ENCODE measurements at regions not wholly inside any gene's neighbourhood (a gene's known extent, or its start where the extent isn't known, plus 50 kb on each side); places are given as distances from the start of the nearest gene placed in this dataset.

GRCh38 chr14:36439766-36440165 lies 80.3 kb downstream of the NKX2-1 start:
- no peak for FAIRE-seq
- CTCF ChIA-PET, result no interaction called here
- Histone ChIP-seq H3K9ac (replicated peaks; ENCODE audit: extremely low read depth, insufficient read depth, low read length) (no peak overlapping the region), H3K27me3 (ENCODE audit: control insufficient read depth in 2 of 2, insufficient read depth in 2 of 2, low read length in 2 of 2) (peaks cover 0 to 3% of the 10 kb centered on the region in 2 experiments), H3K9me3 (replicated peaks; ENCODE audit: control insufficient read depth, insufficient read depth, low read length) (no peaks in the 10 kb centered on the region), H3K4me1 (ENCODE audit: control insufficient read depth, extremely low read depth, insufficient read depth, low read length) (no peaks in the 10 kb centered on the region), H3K27ac (ENCODE audit: insufficient read depth, low read depth, low read length) (no peak overlapping the region), H3K4me3 (replicated peaks in 1 of 3; ENCODE audit: insufficient read depth in 1 of 3, low read depth in 1 of 3, low read length in 3 of 3) (no peak overlapping the region), H3K4me2 (ENCODE audit: insufficient read depth, low read length) (no peak overlapping the region), H3K9me1 (replicated peaks; ENCODE audit: control insufficient read depth, extremely low read depth, insufficient read depth, low read length) (no peaks in the 10 kb centered on the region), H2AFZ (ENCODE audit: low read depth, low read length) (no peak overlapping the region), H4K20me1 (replicated peaks; ENCODE audit: control insufficient read depth, extremely low read depth, insufficient read depth, low read length) (no peaks in the 10 kb centered on the region), H3K79me2 (ENCODE audit: control insufficient read depth, insufficient read depth, low read length) (no peaks in the 10 kb centered on the region), H3K36me3 (ENCODE audit: control insufficient read depth in 2 of 2, extremely low read depth in 1 of 2, insufficient read depth in 2 of 2, low read length in 2 of 2) (no peaks in the 10 kb centered on the region)
- no peak for DNase-seq (ENCODE audit: low read depth, low spot score)
- no TSS peak for BruUV-seq (replicated peaks)
- TF ChIP-seq CTCF (IDR thresholded peaks at IDR 0.05; ENCODE audit: extremely low read depth in 1 of 2, insufficient read depth in 1 of 2, low read depth in 1 of 2, low read length in 2 of 2), result no peak
- POLR2A ChIA-PET, result no interaction called here
- dilution Hi-C loops (cut with MboI; ENCODE audit: extremely low pct_ligation_motif_present, low sequenced_read_pairs) (no loop called here), intact Hi-C loops (cut with micrococcal nuclease) (no loop called here)

GRCh38 chr14:36438883-36439282 lies 81.1 kb downstream of the NKX2-1 start:
- no peaks in the 10 kb centered on the region for H4K20me1 ChIP-seq (replicated peaks; ENCODE audit: control insufficient read depth, extremely low read depth, insufficient read depth, low read length)
- no peaks in the 10 kb centered on the region for H3K79me2 ChIP-seq (ENCODE audit: control insufficient read depth, insufficient read depth, low read length)
- POLR2A ChIA-PET, result no interaction called here
- no TSS peak for BruUV-seq (replicated peaks)
- H3K9me3 ChIP-seq (replicated peaks; ENCODE audit: control insufficient read depth, insufficient read depth, low read length), result no peaks in the 10 kb centered on the region
- no peak overlapping the region for H3K27ac ChIP-seq (ENCODE audit: insufficient read depth, low read depth, low read length)
- H3K9ac ChIP-seq (replicated peaks; ENCODE audit: extremely low read depth, insufficient read depth, low read length), result no peak overlapping the region
- H3K9me1 ChIP-seq (replicated peaks; ENCODE audit: control insufficient read depth, extremely low read depth, insufficient read depth, low read length), result no peaks in the 10 kb centered on the region
- peaks cover 0 to 3% of the 10 kb centered on the region in 2 experiments for H3K27me3 ChIP-seq (ENCODE audit: control insufficient read depth in 2 of 2, insufficient read depth in 2 of 2, low read length in 2 of 2)
- TF ChIP-seq FOS (IDR thresholded peaks at IDR 0.05; ENCODE audit: borderline replicate concordance, insufficient read depth, low read length) (no peak), JUN (IDR thresholded peaks at IDR 0.05; ENCODE audit: borderline replicate concordance, insufficient read depth, insufficient read length, low read depth) (no peak), POLR2A (IDR thresholded peaks at IDR 0.05; ENCODE audit: low read depth, low read length) (no peak), CTCF (IDR thresholded peaks at IDR 0.05; ENCODE audit: extremely low read depth in 1 of 2, insufficient read depth in 1 of 2, low read depth in 1 of 2, low read length in 2 of 2) (no peak), POLR2AphosphoS5 (IDR thresholded peaks at IDR 0.05; ENCODE audit: insufficient read depth, low read depth, low read length) (no peak), GATA2 (IDR thresholded peaks at IDR 0.05; ENCODE audit: insufficient read depth, insufficient read length, low read depth, low read length) (no peak), MAX (IDR thresholded peaks at IDR 0.05; ENCODE audit: insufficient read depth, insufficient read length) (no peak), EZH2 (IDR thresholded peaks at IDR 0.05; ENCODE audit: borderline replicate concordance, low read depth, low read length, severe bottlenecking) (no peak)
- H3K4me1 ChIP-seq (ENCODE audit: control insufficient read depth, extremely low read depth, insufficient read depth, low read length), result no peaks in the 10 kb centered on the region
- DNase-seq (ENCODE audit: low read depth, low spot score), result no peak
- no peak overlapping the region for H2AFZ ChIP-seq (ENCODE audit: low read depth, low read length)
- H3K36me3 ChIP-seq (ENCODE audit: control insufficient read depth in 2 of 2, extremely low read depth in 1 of 2, insufficient read depth in 2 of 2, low read length in 2 of 2), result no peaks in the 10 kb centered on the region
- FAIRE-seq, result no peak
- intact Hi-C loops (cut with micrococcal nuclease), result no loop called here
- dilution Hi-C loops (cut with MboI; ENCODE audit: extremely low pct_ligation_motif_present, low sequenced_read_pairs), result no loop called here
- H3K4me2 ChIP-seq (ENCODE audit: insufficient read depth, low read length), result no peak overlapping the region
- H3K4me3 ChIP-seq (replicated peaks in 1 of 3; ENCODE audit: insufficient read depth in 1 of 3, low read depth in 1 of 3, low read length in 3 of 3), result no peak overlapping the region
- CTCF ChIA-PET, result no interaction called here

All from endothelial cell of umbilical vein (primary cell).